GM12892 (cell line): ENCODE measurements at regions not wholly inside any gene's neighbourhood (a gene's known extent, or its start where the extent isn't known, plus 50 kb on each side); places are given as distances from the start of the nearest gene placed in this dataset.

Experiments
- POLR2A ChIP-seq: IDR thresholded peaks from 2 replicates; pipeline ENCODE4 v1.6.1; 2011; ENCODE audit warnings: low read depth, low read length, control low read depth
- POLR2AphosphoS5 ChIP-seq: IDR thresholded peaks from 2 replicates; pipeline ENCODE4 v1.6.1; 2011; ENCODE audit warnings: low read depth, low read length, control low read depth
- TAF1 ChIP-seq: IDR thresholded peaks from 2 replicates; pipeline ENCODE4 v1.6.1; 2011; ENCODE audit warnings: low read depth, mild to moderate bottlenecking, control low read depth, low read length, borderline replicate concordance

- TF ChIP-seq POLR2A (no peak), TAF1 (no peak), POLR2AphosphoS5 (no peak)
These were observed 171.7 kb downstream of the TLR4 start for GRCh38 chr9:117875886-117876285.
